Right lobe of liver (tissue), 6 donors: ENCODE measurements at regions not wholly inside any gene's neighbourhood (a gene's known extent, or its start where the extent isn't known, plus 50 kb on each side); places are given as distances from the start of the nearest gene placed in this dataset.

ENCODE experiments used
- ATAC-seq, 4 donors: fragments of 200-7000 bp; cut with Tn5 transposase; one replicate each; pipeline ENCODE4 v1.9.1; 2020; ENCODE audit warnings: mild to moderate bottlenecking in 4 of 4, moderate library complexity in 4 of 4
- DNase-seq, 3 donors: peaks; one replicate each; pipeline ENCODE4 v3.0.0-alpha.2; 2020
- H3K27ac ChIP-seq, 3 donors: fragments of 200-600 bp; one replicate each; pipeline ENCODE4 v1.8.0; 2022
- H3K27me3 ChIP-seq, 2 donors: fragments of 200-600 bp; one replicate each; pipeline ENCODE4 v1.8.0; 2022
- H3K36me3 ChIP-seq, 4 donors: fragments of 200-600 bp; sonication (generic) in 1 of 4; one replicate each; pipeline versions ENCODE4 v1.5.1 to v1.8.0; 2017 to 2022; ENCODE audit warnings: control low read depth in 1 of 4
- H3K4me1 ChIP-seq, 4 donors: fragments of 200-600 bp; sonication (generic) in 1 of 4; one replicate each; pipeline versions ENCODE4 v1.5.1 to v1.8.0; 2017 to 2022; ENCODE audit warnings: control low read depth in 1 of 4
- H3K4me3 ChIP-seq, 3 donors: fragments of 200-600 bp; one replicate each; pipeline ENCODE4 v1.8.0; 2022
- H3K9me3 ChIP-seq, 4 donors: fragments of 200-600 bp; sonication (generic) in 1 of 4; one replicate each; pipeline versions ENCODE4 v1.5.1 to v1.8.0; 2017 to 2022; ENCODE audit warnings: control low read depth in 1 of 4
- POLR2A ChIP-seq: fragments of 450-650 bp; IDR thresholded peaks from one replicate; pipeline ENCODE4 v1.6.1; 2017; ENCODE audit warnings: antibody characterized with exemption, mild to moderate bottlenecking
- WGBS: methylation state at CpG from one replicate; pipeline ENCODE4 v1.1.6; 2018; ENCODE audit warnings: low coverage, low lambda C conversion rate; ENCODE audit not compliant: insufficient coverage; ENCODE audit errors: missing lambda C conversion rate; 5-methylcytosine and 5-hydroxymethylcytosine counted together
- intact Hi-C, 2 donors: fragments of 100-400 bp; cut with DNase I; formaldehyde crosslinking; loops; one replicate each; pipeline versions ENCODE4 v1.11.2 to v1.14.1; 2022
- TF ChIP-seq, protein P1 (sequence below), 4 donors: fragments of 200-600 bp in 3 of 4; fragments of 450-650 bp in 1 of 4; IDR thresholded peaks; one replicate each; pipeline versions ENCODE4 v1.5.1 to v1.8.0; 2016 to 2022; ENCODE audit warnings: antibody characterized with exemption in 4 of 4, mild to moderate bottlenecking in 2 of 4
- donor health status: DM: no; HTN: yes; CAD: no.
- donor health status: DM: no; HTN: no; CAD: no.
- donor health status: DM: no; HTN: no; CAD: no.
- donor health status: DM: no; HTN: yes; CAD: no.
- donor health status: DM: no; HTN: yes; CAD: no.

DNA sequence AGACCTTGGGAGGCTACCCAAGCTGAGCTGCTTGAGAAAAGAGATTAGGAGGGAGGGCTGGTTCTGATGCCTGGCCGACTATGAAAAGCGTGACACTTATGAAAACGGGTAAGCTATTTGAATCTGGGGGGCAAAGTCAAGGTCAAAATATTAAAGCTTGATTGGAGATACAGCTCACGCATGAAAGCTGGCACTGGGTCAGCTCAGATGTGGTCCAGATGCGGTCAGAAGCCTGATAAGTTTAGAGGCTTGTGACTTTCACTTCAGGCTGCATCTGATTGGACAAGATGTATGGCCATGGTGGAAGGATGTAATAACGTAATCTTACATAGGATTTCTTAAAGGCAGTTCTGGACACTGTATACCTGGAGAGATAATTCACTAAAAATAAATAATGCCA lies 690.3 kb downstream of the NTRK3 start:
- WGBS = 48% methylated on average over 6 of the region's 6 CpGs
- ATAC-seq (no peak), DNase-seq (no peak)
- intact Hi-C loops = no loop called here
- H3K4me1 ChIP-seq = no peaks in the 10 kb centered on the region
- no peaks in the 10 kb centered on the region for H3K27me3 ChIP-seq
- TF ChIP-seq, protein P1, sequence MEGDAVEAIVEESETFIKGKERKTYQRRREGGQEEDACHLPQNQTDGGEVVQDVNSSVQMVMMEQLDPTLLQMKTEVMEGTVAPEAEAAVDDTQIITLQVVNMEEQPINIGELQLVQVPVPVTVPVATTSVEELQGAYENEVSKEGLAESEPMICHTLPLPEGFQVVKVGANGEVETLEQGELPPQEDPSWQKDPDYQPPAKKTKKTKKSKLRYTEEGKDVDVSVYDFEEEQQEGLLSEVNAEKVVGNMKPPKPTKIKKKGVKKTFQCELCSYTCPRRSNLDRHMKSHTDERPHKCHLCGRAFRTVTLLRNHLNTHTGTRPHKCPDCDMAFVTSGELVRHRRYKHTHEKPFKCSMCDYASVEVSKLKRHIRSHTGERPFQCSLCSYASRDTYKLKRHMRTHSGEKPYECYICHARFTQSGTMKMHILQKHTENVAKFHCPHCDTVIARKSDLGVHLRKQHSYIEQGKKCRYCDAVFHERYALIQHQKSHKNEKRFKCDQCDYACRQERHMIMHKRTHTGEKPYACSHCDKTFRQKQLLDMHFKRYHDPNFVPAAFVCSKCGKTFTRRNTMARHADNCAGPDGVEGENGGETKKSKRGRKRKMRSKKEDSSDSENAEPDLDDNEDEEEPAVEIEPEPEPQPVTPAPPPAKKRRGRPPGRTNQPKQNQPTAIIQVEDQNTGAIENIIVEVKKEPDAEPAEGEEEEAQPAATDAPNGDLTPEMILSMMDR (IDR thresholded peaks at IDR 0.05) = no peak
- H3K9me3 ChIP-seq = no peaks in the 10 kb centered on the region
- H3K36me3 ChIP-seq = no peaks in the 10 kb centered on the region
- H3K27ac ChIP-seq = no peak overlapping the region
- no peak overlapping the region for H3K4me3 ChIP-seq

- no peaks in the 10 kb centered on the region for H3K9me3 ChIP-seq
- no peak overlapping the region for H3K4me3 ChIP-seq
- DNase-seq = no peak
- no peaks in the 10 kb centered on the region for H3K4me1 ChIP-seq
- H3K27me3 ChIP-seq = no peaks in the 10 kb centered on the region
- WGBS = 62% methylated on average over 3 of the region's 3 CpGs
- TF ChIP-seq POLR2A = no peak
- TF ChIP-seq, protein P1 (IDR thresholded peaks at IDR 0.05) = no peak
- no peak for ATAC-seq
- H3K27ac ChIP-seq = no peak overlapping the region
- H3K36me3 ChIP-seq = no peaks in the 10 kb centered on the region
- intact Hi-C loops = no loop called here
Measured at GRCh38 chr15:87564681-87565080, 691.9 kb downstream of the NTRK3 start.

DNA sequence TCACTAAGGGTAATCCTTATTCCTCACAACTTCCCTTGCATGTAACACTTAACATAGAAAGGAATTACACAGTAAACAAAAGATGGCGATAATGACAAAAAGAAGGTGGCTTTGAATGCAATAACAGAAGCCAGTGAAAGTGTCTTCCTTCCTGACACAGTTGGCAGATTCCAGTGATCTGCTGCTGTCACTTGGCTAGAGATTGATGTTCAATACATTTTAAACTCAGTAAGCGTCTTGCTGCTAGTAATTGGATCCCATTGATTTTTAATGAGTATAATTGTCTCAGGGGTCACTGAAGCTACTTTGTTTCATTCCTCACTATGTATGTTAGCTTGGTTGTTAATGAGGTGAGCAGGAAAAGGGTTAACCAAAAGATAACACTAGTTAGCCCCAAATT lies 692.7 kb downstream of the NTRK3 start:
- no peak for DNase-seq
- Histone ChIP-seq H3K27me3 (no peaks in the 10 kb centered on the region), H3K4me3 (no peak overlapping the region), H3K4me1 (no peaks in the 10 kb centered on the region), H3K36me3 (no peaks in the 10 kb centered on the region), H3K27ac (no peak overlapping the region), H3K9me3 (no peaks in the 10 kb centered on the region)
- TF ChIP-seq, protein P1 (IDR thresholded peaks at IDR 0.05) = no peak
- ATAC-seq = no peak
- intact Hi-C loops = no loop called here
- WGBS = 15% methylated on average over 2 of the region's 2 CpGs

- 43% methylated on average over 4 of the region's 4 CpGs for WGBS
- ATAC-seq = no peak
Measured at GRCh38 chr15:87562203-87562602, 694.3 kb downstream of the NTRK3 start.

More at GRCh38 chr15:87562203-87562602, 694.3 kb downstream of the NTRK3 start:
- TF ChIP-seq, protein P1 (IDR thresholded peaks at IDR 0.05) = no peak
- TF ChIP-seq POLR2A = no peak
- no peak for DNase-seq
- Histone ChIP-seq H3K27ac (no peak overlapping the region), H3K4me3 (no peak overlapping the region), H3K9me3 (no peaks in the 10 kb centered on the region), H3K27me3 (no peaks in the 10 kb centered on the region), H3K4me1 (no peaks in the 10 kb centered on the region), H3K36me3 (no peaks in the 10 kb centered on the region)
- intact Hi-C loops = no loop called here
